NCI-H82 treated with DMSO at 0.1 percent for 48 hours (cell line): ENCODE measurements at regions not wholly inside any gene's neighbourhood (a gene's known extent, or its start where the extent isn't known, plus 50 kb on each side); places are given as distances from the start of the nearest gene placed in this dataset.

ENCODE experiments used
- DNase-seq: peaks from one replicate; lab custom pipeline; 2025; ENCODE audit not compliant: unreplicated experiment; lab: John Stamatoyannopoulos, UW

DNA sequence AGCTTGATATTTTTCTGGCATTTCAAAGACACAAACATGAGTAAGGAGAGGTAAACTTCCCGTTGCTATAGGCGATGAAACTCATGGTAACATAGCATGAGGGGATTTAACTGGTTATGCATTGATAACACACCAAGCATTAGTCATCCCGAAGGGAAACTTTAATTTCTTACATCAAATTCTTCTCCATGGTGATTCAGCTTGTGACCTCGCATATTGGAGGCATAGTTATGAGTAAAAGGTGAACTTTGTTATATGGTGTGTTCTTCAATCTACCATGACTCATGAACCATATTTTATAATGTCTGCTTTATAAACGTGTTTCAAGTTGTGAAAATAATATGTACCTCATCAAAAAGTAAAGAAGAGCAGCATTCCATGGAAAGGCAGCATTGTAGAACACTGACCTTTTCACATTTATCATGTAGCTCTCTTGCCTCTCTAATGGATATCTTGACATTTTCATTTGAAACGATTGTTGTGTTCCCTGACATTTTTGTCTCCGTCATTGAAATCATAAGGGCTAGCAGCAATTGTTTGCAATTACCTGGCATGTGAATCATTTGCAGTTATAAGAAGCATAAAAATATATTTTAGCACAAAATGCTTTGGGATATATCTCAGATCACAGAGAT is 491.8 kb downstream of the ANXA1 start:
- no peak for DNase-seq

DNA sequence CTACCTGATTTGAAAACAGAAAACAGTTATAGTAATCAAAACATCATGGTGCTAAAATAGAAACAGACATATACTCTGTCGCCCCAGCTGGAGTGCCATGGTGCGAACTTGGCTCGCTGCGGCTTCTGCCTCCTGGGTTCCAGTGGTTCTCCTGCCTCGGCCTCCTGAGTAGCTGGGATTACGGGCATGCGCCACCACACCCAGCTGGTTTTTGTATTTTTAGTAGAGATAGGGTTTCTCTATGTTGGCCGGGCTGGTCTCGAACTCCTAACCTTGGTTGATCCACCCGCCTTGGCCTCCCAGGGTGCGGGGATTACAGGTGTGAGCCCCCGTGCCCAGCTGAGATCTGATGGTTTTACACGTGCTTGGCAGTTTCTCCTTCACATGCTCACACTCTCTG is 495.9 kb downstream of the ANXA1 start:
- DNase-seq, result no peak

DNA sequence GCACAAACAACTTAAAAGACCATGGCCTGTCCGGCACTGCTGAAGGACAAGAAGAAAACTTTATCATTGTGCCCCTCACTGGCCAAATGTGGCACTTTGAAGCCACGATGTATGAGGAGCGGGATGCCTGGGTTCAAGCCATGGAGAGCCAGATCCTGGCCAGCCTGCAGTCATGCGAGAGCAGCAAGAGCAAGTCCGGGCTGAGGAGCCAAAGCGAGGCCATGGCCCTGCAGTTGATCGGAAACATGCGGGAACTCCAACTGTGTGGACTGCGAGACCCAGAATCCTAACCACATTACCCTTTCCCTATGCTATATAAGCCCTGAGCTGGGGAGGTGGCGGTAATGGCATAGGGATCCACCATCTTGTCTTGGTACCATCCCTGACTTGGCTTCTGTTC is 497.9 kb downstream of the ANXA1 start:
- DNase-seq, result no peak

DNA sequence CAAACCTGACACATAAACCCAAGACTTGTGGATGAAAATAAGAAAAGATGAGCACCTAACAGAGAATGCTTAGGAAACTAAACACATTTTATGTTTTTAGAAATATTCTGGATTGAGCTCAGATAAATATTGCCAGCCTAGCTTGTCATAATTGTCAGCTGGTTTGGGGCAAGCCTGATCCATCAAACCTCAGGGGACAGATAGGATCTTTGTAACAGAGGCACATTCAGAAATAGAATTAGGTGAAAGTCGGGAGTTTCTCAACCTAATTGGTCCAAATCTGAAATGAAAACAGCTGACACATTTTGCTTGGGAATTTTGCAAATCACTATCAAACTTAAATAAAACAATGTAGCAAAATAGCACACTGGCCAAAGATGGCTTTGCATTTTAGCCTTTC is 503.7 kb downstream of the ANXA1 start:
- no peak for DNase-seq

DNA sequence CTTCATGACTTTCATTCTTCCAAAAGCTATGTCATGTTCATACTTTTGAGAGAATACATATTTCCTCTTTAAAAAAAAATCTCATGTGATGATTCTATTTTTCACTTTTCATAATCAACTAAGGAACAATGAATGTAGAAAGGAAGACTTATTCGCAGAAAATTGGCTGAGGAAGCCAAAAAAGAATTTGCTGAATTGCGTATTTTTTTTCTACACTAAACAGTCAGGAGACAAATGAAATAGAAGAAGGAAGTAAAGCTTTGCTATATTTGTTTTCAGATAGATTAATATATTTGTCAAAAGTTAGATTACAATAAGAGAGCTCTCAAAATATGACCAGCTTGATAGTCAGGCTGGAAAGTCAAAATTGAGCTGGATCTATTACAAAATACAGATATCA is 504.2 kb downstream of the ANXA1 start:
- no peak for DNase-seq

DNA sequence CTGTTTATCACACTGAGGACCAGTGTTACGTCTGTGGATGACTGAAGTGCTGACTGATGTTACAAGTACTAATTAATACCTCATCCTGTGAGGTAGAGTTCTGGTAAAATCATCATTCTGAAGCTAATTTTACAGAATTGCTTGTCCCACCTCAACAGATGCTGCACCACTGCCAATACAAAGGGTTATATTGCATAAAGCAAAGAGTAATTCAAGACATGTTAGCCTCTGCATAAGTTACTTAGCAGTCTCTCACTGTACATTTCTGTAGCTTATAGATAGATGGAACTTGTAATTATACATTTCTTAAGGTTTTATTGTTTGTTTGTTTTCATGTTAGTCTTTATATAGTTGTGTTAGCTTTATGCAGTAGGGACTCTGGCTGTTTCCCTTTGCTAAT is 513.6 kb downstream of the ANXA1 start:
- DNase-seq, result no peak

DNA sequence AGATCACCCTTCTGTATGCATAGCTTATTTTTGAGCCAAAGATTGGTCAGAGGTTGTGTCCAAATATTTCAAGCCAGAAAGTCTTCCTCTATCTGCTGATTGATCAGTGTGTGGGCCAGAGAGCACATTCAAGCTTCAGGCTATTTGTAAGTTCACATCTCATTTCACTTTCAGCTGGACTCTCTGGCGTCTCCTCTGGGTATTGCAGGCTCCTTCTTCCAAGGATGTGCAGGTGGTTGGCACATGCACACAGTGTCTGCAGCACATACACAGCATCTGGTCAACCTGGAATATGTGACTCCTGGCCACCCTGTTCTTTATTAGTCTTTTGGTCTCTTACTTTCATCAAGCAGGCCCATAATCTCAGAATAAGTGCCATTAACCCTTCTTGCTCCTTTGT is 516.1 kb downstream of the ANXA1 start:
- DNase-seq, result no peak

DNA sequence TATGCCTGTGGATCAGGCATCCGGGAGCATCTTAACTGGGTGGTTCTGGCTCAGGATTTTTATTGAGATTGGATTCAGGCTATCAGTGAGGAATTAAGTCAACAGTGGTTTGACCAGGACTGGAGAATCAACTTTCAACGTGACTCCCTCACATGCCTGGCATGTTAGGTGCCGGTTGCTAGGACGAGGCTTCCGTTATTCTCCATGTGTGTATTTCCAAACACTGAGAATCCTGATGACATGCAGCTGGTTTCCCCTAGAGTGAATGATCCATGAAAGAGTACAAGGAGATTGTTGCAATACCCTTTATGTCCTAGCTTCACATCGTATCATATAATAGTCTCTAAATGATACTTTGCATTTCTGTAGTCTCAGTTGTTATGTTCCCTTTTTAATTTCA is 529.2 kb downstream of the ANXA1 start:
- no peak for DNase-seq

DNA sequence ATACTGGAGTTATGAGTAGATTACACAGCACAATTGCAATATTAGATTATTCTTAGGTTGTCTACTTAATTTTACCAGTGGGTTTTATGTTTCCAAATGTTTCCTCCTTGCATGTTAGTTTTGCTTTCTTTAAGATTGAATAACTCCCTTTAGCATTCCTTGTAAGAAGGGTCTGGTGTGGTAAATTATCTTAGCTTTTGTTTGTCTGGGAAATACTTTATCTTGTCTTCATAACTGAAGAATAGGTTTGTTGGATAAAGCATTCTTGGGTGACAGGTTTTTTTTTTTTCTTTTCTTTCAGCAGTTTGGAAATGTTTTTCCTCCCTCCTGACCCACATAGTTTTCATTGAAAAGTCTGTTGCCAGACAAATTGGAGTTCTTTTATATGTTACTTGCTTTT is 531.1 kb downstream of the ANXA1 start:
- no peak for DNase-seq

DNA sequence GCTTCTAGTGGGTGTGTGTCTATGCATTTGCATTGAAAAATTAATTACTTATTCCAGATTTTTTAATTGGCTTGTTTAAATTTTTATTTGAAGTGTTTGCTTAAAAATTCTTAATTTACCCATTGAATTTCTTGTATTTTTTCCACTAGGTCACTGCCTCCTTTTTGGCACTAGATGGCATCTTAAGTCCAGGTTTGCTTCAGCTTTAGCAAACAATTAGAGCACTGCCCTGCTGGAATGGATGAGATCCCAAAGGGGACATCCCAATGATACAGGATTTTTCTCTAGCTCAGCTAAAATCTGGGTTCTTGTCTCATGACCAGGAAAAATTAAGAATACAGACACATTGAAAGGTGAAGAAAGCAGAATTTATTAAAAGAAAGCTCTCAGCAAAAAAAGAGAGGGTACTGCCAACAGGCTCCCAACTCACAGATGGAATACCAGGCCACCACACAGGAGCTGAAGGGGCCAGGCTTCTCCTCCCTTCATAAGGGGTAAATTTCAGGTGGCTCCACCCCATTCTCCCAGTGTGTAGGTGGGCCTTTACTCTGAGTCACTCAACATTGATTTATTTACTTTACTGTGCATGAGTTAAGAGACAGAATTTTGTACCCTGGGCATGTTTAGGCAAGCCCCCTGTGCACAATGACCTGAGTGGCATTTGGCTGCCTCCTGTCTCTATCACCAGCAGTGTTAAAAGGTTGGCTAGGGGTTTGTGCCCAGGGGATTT is 532.4 kb downstream of the ANXA1 start:
- no peak for DNase-seq

DNA sequence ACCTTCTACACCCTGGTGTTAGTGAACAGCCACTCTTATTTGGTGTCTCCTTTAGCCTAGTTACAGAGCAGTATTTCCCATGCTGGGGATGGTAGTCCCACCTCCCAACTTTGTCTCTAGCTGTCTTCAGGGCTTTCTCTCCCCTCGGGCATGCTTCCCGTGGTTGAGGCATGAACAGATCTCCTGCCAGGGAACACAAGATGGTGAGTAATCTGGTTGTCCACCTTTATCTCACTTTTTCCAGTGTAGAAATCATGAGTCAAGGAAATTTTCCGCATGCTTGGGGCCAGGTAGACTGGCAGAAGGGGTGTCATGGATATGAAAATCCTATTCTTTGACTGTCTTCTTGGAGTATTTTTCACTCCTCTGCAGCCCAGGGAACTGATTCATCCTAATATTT is 532.9 kb downstream of the ANXA1 start:
- no peak for DNase-seq

DNA sequence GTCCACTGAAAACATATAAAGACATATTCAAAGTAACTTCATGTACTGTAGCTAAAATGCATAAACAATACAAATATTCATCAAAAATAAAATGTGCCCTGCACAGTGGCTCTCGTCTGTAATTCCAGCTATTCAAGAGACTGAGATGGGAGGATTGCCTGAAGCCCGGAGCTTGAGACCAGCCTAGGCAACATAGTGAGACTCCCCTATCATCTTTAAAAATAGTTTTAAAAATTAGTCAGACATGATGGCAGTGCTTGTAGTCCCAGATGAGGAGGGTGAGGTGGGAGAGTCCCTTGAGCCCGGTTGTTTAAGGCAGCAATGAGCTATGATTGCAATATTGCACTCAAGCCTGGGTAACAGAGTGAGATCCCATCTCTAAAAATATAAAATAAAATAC is 534.1 kb downstream of the ANXA1 start:
- DNase-seq, result no peak

DNA sequence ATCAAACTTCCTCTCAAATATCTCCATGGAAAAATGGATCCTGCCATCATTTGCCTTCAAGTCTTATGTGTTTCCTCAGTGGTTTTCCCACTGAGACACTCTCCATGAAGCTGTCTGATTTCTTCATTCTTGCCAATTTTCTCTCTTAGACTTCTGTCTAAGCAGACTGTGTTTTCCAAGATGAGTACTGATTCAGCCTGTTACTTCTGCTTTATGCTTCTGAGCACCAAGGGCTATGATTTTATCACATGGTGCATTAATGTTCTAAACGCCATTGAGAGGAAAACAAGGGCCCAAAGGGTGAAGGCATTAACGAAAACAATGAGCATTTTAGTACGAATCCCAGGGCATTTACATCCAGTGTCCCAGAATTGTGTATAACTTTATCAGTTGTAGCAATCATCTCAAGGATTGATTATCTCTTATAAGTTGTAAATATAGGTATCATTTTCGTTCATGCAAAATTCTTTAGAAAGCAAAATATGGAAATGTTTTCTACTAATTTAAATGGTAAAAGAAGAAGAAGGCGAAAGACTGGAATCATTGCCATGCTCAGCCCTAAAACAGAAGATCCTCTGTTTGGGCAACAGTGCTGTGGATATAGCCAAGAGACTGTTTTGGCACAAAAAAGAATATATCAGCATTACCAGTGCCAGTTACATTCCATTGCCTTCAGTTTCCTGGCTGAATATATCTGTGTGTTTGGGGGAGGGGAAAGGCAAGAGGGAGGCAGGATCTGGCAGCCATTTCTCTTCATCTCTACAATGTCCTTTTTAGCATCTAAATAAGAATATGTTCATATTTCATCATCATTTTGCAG is 537.6 kb downstream of the ANXA1 start:
- DNase-seq, result no peak

DNA sequence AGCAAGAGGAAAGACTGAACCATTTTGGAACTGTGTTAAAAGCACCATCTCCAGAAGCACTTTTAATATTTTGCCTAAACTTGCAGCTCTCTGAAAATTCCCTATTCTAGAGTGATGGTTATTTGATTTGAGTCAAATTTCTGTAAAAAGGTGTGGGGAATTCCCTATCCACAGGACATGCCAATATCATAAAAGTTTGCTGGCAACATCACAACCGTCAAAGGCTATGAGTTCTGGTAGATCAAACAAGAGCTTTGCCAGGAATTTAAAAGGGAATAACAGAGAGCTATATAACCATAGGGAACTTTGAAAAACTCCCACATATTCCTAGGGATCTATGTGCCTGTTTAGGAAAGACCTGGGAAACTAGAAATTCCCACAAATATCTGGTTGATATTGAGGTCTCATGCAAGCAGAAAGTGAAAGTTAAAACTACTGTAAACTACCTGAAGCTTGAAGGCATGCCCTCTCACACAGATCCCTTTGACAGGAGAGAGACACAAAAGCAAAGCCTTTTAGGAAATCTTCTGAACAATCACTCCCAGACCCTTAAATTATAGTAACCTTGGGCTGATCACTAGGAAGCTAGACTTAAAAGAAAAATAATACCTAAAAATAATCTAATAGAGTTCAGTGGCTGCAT is 549.9 kb downstream of the ANXA1 start:
- no peak for DNase-seq

DNA sequence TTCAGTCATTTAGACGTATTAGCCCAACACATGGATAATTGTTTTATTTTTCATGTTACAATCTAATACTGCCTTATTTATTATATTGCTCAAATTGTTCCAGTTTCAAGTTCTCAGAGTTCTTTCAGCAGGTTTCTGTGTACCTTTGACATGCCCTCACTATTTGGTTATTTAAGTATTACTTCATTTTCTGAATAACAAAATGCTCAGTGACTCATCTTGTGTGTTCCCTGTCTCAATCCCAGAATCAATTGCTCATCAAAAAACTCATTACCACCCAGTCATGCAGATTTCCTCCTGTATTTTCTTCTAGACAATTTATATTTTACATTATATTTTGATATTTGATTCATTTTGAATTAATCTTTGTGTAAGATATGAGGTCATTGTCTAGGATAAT is 562.6 kb downstream of the ANXA1 start:
- no peak for DNase-seq

DNA sequence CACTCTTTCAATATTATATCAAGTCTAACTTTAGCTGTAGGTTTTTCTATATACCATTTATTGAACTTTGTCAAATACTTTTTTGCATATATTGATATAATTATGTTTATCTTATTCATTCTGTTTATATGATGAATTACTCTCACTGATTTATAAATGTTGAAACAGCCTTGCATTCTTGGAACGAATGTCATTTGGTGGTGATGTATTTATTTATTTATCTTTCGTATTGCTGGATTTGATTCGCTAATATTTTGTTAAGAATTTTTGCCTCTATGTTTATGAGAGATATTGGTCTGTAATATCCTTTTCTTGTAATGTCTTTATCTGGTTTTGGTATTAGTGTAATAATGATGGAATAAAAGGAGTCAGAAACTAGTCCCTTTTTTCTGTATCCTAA is 563.9 kb downstream of the ANXA1 start:
- DNase-seq, result no peak

DNA sequence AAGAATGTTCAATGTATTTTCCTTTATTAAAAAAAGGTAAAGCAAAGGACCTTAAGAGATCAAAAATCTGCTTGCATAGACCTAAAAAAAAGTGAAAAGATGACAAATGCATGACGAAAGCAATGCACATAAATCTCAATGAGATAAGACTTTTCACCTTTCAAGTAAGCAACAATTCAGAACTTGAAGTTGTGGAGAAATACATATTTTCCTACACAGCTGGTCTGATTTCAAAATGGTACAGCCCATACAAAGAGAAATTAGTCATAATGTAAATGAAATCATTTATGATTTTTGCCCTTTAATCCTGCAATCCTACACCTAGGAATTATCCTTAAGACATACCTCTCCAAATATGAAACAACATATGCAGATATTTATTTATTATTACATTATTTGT is 568.0 kb downstream of the ANXA1 start:
- DNase-seq, result no peak

DNA sequence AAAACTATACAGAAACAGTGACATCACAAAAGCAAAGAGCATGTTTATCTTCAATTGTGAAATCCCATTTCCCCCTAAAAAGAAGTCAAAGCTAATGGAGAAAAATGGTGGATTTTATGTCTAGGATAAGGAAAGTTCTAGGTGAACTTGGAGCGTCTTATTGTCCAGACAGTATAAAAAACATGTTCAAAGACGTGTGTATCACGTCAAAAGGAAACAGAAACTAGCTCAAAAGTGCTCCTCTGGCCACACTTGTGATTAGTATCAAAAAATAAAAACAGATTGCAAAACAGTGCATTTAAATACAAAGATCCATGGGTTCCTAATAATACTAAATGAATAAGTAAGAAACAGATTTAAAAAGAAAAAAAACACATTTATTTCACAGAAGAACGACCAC is 568.9 kb downstream of the ANXA1 start:
- no peak for DNase-seq

DNA sequence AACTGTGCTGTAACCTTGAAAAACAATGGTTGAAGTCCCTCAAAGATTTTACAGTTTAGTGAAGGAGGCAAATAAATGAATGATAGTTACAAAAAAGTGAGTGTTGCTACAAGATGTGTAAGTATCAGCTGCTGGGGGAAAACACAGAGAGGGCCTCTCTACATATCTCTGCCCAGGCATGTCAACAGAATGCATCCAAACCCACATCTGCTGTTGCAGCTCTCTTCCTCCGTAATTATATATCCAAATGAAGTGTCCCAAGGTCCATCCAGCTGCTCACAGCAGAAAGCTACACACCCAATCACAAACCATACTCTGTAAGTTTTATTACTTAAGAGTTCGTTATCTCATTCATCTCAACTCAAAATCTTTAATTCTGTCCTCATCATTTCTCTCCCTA is 584.6 kb downstream of the ANXA1 start:
- no peak for DNase-seq

DNA sequence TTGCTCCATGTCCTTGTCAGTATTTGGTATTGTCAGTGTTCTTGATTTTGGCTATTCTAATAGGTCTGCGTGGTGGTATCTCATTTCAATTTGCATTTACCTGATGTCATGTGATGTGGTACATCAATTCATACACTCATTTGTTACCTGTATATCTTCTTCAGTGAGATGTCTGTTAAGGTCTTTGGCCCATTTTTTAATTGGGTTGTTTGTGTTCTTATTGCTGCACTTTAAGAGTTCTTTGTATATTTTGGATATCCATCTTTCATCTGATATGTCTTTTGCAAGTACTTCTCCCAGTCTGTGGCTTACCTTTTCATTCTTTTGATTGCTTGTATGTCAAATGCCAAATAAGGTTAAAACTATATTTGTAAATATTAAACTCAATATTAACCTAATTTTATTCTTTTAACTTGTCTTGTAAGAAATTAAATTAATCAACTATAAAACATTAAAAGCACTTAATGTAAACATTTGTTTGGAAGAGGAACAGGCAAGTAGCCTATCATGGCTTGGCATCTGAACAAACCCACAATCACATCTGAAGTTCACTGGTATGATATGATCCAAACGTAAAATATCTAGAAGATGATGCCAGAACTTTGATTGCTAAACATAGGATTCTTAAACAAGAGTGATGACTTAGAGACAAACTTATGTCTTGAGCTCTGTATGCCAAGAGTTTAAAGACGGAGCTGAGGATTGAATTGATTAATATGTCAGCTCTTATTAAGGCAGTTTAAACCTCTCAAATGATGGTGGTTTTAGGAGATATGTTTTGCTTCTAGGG is 587.3 kb downstream of the ANXA1 start:
- no peak for DNase-seq

DNA sequence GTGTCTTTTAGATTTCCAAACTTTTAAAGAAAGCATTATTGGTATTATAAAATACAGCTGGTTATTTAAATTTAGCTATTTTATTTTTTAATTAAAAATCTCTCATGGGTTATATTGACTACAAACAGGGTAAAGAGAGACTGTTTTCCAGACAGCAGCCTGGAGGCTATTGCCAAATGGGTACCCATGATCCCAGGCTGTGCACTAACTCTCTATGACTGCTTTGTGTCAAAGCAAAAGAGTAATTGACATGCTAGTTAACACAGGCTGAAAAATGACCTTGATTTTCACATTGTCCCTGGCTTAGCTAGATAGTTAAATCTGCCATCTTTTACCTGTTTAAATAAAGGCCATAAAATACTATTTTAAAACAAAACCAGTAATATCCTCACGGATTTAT is 589.7 kb downstream of the ANXA1 start:
- no peak for DNase-seq
